ENCODE measurements at regions not wholly inside any gene's neighbourhood (a gene's known extent, or its start where the extent isn't known, plus 50 kb on each side); places are given as distances from the start of the nearest gene placed in this dataset.

GRCh38 chr10:44832595-44833390 is 78.3 kb upstream of the TMEM72 start:
- H3K4me2 ChIP-seq (ENCODE audit: low read length) = no peak overlapping the region
- no peak overlapping the region for H3K4me3 ChIP-seq (ENCODE audit: low read length)
- H3K27me3 ChIP-seq (ENCODE audit: control insufficient read depth, insufficient read depth, low read length) = no peaks in the 10 kb centered on the region
- H3K36me3 ChIP-seq (ENCODE audit: insufficient read depth, low read length) = no peaks in the 10 kb centered on the region
- no peak overlapping the region for H3K9ac ChIP-seq (ENCODE audit: low read depth, low read length)
- H3K4me1 ChIP-seq (ENCODE audit: control insufficient read depth, insufficient read depth, low read length) = peaks cover 26% of the 10 kb centered on the region
- H3K9me3 ChIP-seq (replicated peaks; ENCODE audit: low read length) = no peaks in the 10 kb centered on the region

GRCh38 chr10:44834131-44834530 is 77.0 kb upstream of the TMEM72 start:
- Histone ChIP-seq H3K9me3 (replicated peaks; ENCODE audit: low read length) (no peaks in the 10 kb centered on the region), H3K4me3 (ENCODE audit: low read length) (no peak overlapping the region), H3K4me1 (ENCODE audit: control insufficient read depth, insufficient read depth, low read length) (peaks cover 17% of the 10 kb centered on the region), H3K27me3 (ENCODE audit: control insufficient read depth, insufficient read depth, low read length) (no peaks in the 10 kb centered on the region), H3K4me2 (ENCODE audit: low read length) (no peak overlapping the region), H3K9ac (ENCODE audit: low read depth, low read length) (no peak overlapping the region), H3K36me3 (ENCODE audit: insufficient read depth, low read length) (no peaks in the 10 kb centered on the region)

- peaks cover 16% of the 10 kb centered on the region for H3K4me1 ChIP-seq (ENCODE audit: control insufficient read depth, insufficient read depth, low read length)
- H3K4me2 ChIP-seq (ENCODE audit: low read length) = no peak overlapping the region
- H3K9me3 ChIP-seq (replicated peaks; ENCODE audit: low read length) = no peaks in the 10 kb centered on the region
- H3K4me3 ChIP-seq (ENCODE audit: low read length) = no peak overlapping the region
- no peaks in the 10 kb centered on the region for H3K36me3 ChIP-seq (ENCODE audit: insufficient read depth, low read length)
- H3K9ac ChIP-seq (ENCODE audit: low read depth, low read length) = no peak overlapping the region
- H3K27me3 ChIP-seq (ENCODE audit: control insufficient read depth, insufficient read depth, low read length) = no peaks in the 10 kb centered on the region
Measured at GRCh38 chr10:44835300-44835699, 75.8 kb upstream of the TMEM72 start.

GRCh38 chr10:44843484-44843883 is 67.7 kb upstream of the TMEM72 start:
- H3K4me2 ChIP-seq (ENCODE audit: low read length) = no peak overlapping the region
- H3K27me3 ChIP-seq (ENCODE audit: control insufficient read depth, insufficient read depth, low read length) = no peaks in the 10 kb centered on the region
- peaks cover under 1% of the 10 kb centered on the region for H3K9me3 ChIP-seq (replicated peaks; ENCODE audit: low read length)
- H3K36me3 ChIP-seq (ENCODE audit: insufficient read depth, low read length) = no peaks in the 10 kb centered on the region
- no peak overlapping the region for H3K9ac ChIP-seq (ENCODE audit: low read depth, low read length)
- H3K4me1 ChIP-seq (ENCODE audit: control insufficient read depth, insufficient read depth, low read length) = peaks cover 13% of the 10 kb centered on the region
- H3K4me3 ChIP-seq (ENCODE audit: low read length) = no peak overlapping the region

- Histone ChIP-seq H3K27me3 (ENCODE audit: control insufficient read depth, insufficient read depth, low read length) (no peaks in the 10 kb centered on the region), H3K4me3 (ENCODE audit: low read length) (no peak overlapping the region), H3K9me3 (replicated peaks; ENCODE audit: low read length) (peaks cover 4% of the 10 kb centered on the region), H3K4me1 (ENCODE audit: control insufficient read depth, insufficient read depth, low read length) (no peaks in the 10 kb centered on the region), H3K9ac (ENCODE audit: low read depth, low read length) (no peak overlapping the region), H3K4me2 (ENCODE audit: low read length) (no peak overlapping the region), H3K36me3 (ENCODE audit: insufficient read depth, low read length) (no peaks in the 10 kb centered on the region)
Measured at GRCh38 chr10:44845361-44846175, 65.6 kb upstream of the TMEM72 start.

GRCh38 chr10:44847110-44847509 is 64.0 kb upstream of the TMEM72 start:
- no peaks in the 10 kb centered on the region for H3K4me1 ChIP-seq (ENCODE audit: control insufficient read depth, insufficient read depth, low read length)

GRCh38 chr10:44848211-44848610 is 62.9 kb upstream of the TMEM72 start:
- Histone ChIP-seq H3K9ac (ENCODE audit: low read depth, low read length) (no peak overlapping the region), H3K4me2 (ENCODE audit: low read length) (no peak overlapping the region), H3K4me1 (ENCODE audit: control insufficient read depth, insufficient read depth, low read length) (no peaks in the 10 kb centered on the region), H3K4me3 (ENCODE audit: low read length) (no peak overlapping the region), H3K36me3 (ENCODE audit: insufficient read depth, low read length) (no peaks in the 10 kb centered on the region), H3K9me3 (replicated peaks; ENCODE audit: low read length) (peaks cover 4% of the 10 kb centered on the region), H3K27me3 (ENCODE audit: control insufficient read depth, insufficient read depth, low read length) (no peaks in the 10 kb centered on the region)

More at GRCh38 chr10:44847110-44847509, 64.0 kb upstream of the TMEM72 start:
- no peaks in the 10 kb centered on the region for H3K36me3 ChIP-seq (ENCODE audit: insufficient read depth, low read length)
- no peak overlapping the region for H3K4me2 ChIP-seq (ENCODE audit: low read length)
- no peak overlapping the region for H3K4me3 ChIP-seq (ENCODE audit: low read length)
- no peak overlapping the region for H3K9ac ChIP-seq (ENCODE audit: low read depth, low read length)
- no peaks in the 10 kb centered on the region for H3K27me3 ChIP-seq (ENCODE audit: control insufficient read depth, insufficient read depth, low read length)
- peaks cover 4% of the 10 kb centered on the region for H3K9me3 ChIP-seq (replicated peaks; ENCODE audit: low read length)

- Histone ChIP-seq H3K4me3 (ENCODE audit: low read length) (no peak overlapping the region), H3K4me1 (ENCODE audit: control insufficient read depth, insufficient read depth, low read length) (no peaks in the 10 kb centered on the region), H3K9ac (ENCODE audit: low read depth, low read length) (no peak overlapping the region), H3K9me3 (replicated peaks; ENCODE audit: low read length) (peaks cover 4% of the 10 kb centered on the region), H3K27me3 (ENCODE audit: control insufficient read depth, insufficient read depth, low read length) (no peaks in the 10 kb centered on the region), H3K4me2 (ENCODE audit: low read length) (no peak overlapping the region), H3K36me3 (ENCODE audit: insufficient read depth, low read length) (no peaks in the 10 kb centered on the region)
Measured at GRCh38 chr10:44849936-44850335, 61.2 kb upstream of the TMEM72 start.

- no peaks in the 10 kb centered on the region for H3K27me3 ChIP-seq (ENCODE audit: control insufficient read depth, insufficient read depth, low read length)
- peaks cover 4% of the 10 kb centered on the region for H3K9me3 ChIP-seq (replicated peaks; ENCODE audit: low read length)
- no peak overlapping the region for H3K9ac ChIP-seq (ENCODE audit: low read depth, low read length)
- no peaks in the 10 kb centered on the region for H3K36me3 ChIP-seq (ENCODE audit: insufficient read depth, low read length)
- H3K4me2 ChIP-seq (ENCODE audit: low read length) = no peak overlapping the region
- H3K4me1 ChIP-seq (ENCODE audit: control insufficient read depth, insufficient read depth, low read length) = no peaks in the 10 kb centered on the region
- H3K4me3 ChIP-seq (ENCODE audit: low read length) = no peak overlapping the region
Measured at GRCh38 chr10:44850356-44850934, 60.7 kb upstream of the TMEM72 start.

GRCh38 chr10:44851413-44851812 is 59.7 kb upstream of the TMEM72 start:
- no peaks in the 10 kb centered on the region for H3K36me3 ChIP-seq (ENCODE audit: insufficient read depth, low read length)
- H3K27me3 ChIP-seq (ENCODE audit: control insufficient read depth, insufficient read depth, low read length) = no peaks in the 10 kb centered on the region
- H3K9ac ChIP-seq (ENCODE audit: low read depth, low read length) = no peak overlapping the region
- no peaks in the 10 kb centered on the region for H3K4me1 ChIP-seq (ENCODE audit: control insufficient read depth, insufficient read depth, low read length)
- H3K4me2 ChIP-seq (ENCODE audit: low read length) = no peak overlapping the region
- H3K4me3 ChIP-seq (ENCODE audit: low read length) = no peak overlapping the region
- H3K9me3 ChIP-seq (replicated peaks; ENCODE audit: low read length) = peaks cover 4% of the 10 kb centered on the region

- Histone ChIP-seq H3K4me2 (ENCODE audit: low read length) (no peak overlapping the region), H3K9ac (ENCODE audit: low read depth, low read length) (no peak overlapping the region), H3K4me1 (ENCODE audit: control insufficient read depth, insufficient read depth, low read length) (no peaks in the 10 kb centered on the region), H3K9me3 (replicated peaks; ENCODE audit: low read length) (peaks cover 4% of the 10 kb centered on the region), H3K27me3 (ENCODE audit: control insufficient read depth, insufficient read depth, low read length) (no peaks in the 10 kb centered on the region), H3K36me3 (ENCODE audit: insufficient read depth, low read length) (no peaks in the 10 kb centered on the region), H3K4me3 (ENCODE audit: low read length) (no peak overlapping the region)
Measured at GRCh38 chr10:44851881-44852280, 59.3 kb upstream of the TMEM72 start.
